Prostate gland (tissue), 2 donors: ENCODE measurements at regions not wholly inside any gene's neighbourhood (a gene's known extent, or its start where the extent isn't known, plus 50 kb on each side); places are given as distances from the start of the nearest gene placed in this dataset.
"Not testable (repeated sequence)": the region's sequence is repeated elsewhere in the genome, so short reads cannot be mapped to it uniquely, and the experiment has no call there.

Source experiments
- POLR2A ChIP-seq: fragments of 450-650 bp; IDR thresholded peaks from one replicate; pipeline ENCODE4 v1.6.1; 2016; ENCODE audit warnings: antibody characterized with exemption, mild to moderate bottlenecking
- TF ChIP-seq, protein P1 (sequence below), 4 experiments: fragments of 200-600 bp in 2 of 4; fragments of 450-650 bp in 2 of 4; sonication (generic) in 2 of 4; IDR thresholded peaks; 1 replicate in 3 of 4; 2 replicates in 1 of 4; pipeline ENCODE4 v1.5.1; 2016 to 2019; ENCODE audit warnings: antibody characterized with exemption in 4 of 4, mild to moderate bottlenecking in 2 of 4, moderate library complexity in 2 of 4

- TF ChIP-seq, protein P1, sequence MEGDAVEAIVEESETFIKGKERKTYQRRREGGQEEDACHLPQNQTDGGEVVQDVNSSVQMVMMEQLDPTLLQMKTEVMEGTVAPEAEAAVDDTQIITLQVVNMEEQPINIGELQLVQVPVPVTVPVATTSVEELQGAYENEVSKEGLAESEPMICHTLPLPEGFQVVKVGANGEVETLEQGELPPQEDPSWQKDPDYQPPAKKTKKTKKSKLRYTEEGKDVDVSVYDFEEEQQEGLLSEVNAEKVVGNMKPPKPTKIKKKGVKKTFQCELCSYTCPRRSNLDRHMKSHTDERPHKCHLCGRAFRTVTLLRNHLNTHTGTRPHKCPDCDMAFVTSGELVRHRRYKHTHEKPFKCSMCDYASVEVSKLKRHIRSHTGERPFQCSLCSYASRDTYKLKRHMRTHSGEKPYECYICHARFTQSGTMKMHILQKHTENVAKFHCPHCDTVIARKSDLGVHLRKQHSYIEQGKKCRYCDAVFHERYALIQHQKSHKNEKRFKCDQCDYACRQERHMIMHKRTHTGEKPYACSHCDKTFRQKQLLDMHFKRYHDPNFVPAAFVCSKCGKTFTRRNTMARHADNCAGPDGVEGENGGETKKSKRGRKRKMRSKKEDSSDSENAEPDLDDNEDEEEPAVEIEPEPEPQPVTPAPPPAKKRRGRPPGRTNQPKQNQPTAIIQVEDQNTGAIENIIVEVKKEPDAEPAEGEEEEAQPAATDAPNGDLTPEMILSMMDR (IDR thresholded peaks at IDR 0.05), result not testable (repeated sequence)
- TF ChIP-seq POLR2A, result not testable (repeated sequence)
Measured at GRCh38 chr5:96319981-96320739, 112.9 kb downstream of the PCSK1 start.
